Astrocyte (in vitro differentiated cells and primary cell): ENCODE measurements at regions not wholly inside any gene's neighbourhood (a gene's known extent, or its start where the extent isn't known, plus 50 kb on each side); places are given as distances from the start of the nearest gene placed in this dataset.

Experiments used
- CTCF ChIP-seq: IDR thresholded peaks from 2 replicates; pipeline ENCODE4 v1.5.1; 2011; ENCODE audit warnings: low read depth, mild to moderate bottlenecking, inconsistent platforms, low read length, moderate library complexity; ENCODE audit not compliant: insufficient read depth
- EZH2 ChIP-seq: IDR thresholded peaks from 2 replicates; pipeline ENCODE4 v1.6.1; 2012; ENCODE audit warnings: mild to moderate bottlenecking, low read length, inconsistent platforms; ENCODE audit not compliant: insufficient read depth

DNA sequence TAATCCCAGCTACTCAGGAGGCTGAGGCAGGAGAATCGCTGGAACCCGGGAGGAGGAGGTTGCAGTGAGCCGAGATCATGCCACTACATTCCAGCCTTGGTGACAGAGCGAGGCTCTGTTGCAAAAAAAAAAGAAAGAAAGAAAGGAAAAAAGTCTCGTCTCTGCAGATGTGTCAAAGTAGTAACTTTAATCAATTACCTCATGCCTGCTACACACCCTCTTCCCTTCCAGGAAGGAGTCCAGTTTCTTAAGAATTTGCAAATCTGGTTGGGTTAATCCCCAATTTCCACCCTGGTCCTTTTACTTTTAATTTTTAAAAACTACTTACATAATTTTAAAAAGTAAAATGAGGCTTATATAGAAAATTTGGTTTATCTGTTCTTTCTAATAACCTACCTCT is 234.5 kb upstream of the KITLG start:
- TF ChIP-seq CTCF (no peak), EZH2 (no peak)
